ENCODE measurements at regions not wholly inside any gene's neighbourhood (a gene's known extent, or its start where the extent isn't known, plus 50 kb on each side); places are given as distances from the start of the nearest gene placed in this dataset.

GRCh38 chr1:217004776-217005436, 281.7 kb upstream of the ESRRG start (continued):
- TF ChIP-seq DEAF1 (CRISPR knock-in tag; IDR thresholded peaks at IDR 0.05): no peak
- no peak for TF ChIP-seq CBFB (CRISPR knock-in tag; IDR thresholded peaks at IDR 0.05)
- no peak for TF ChIP-seq ZC3H8 (IDR thresholded peaks at IDR 0.05)

GRCh38 chr1:217003355-217003754, 280.1 kb upstream of the ESRRG start:
- ATAC-seq (no peak), FAIRE-seq (no peak), DNase-seq (ENCODE audit: extremely low read depth in 1 of 4, low spot score in 3 of 4) (no peak)
- no peaks in the 10 kb centered on the region for H4K20me1 ChIP-seq (replicated peaks; ENCODE audit: control insufficient read depth, insufficient read depth, low read length)
- BruUV-seq (replicated peaks): no TSS peak
- ChIA-PET POLR2A (no interaction called here), CTCF (ENCODE audit: low intra/inter-chr PET ratio) (no interaction called here)
- H3K4me1 ChIP-seq (replicated peaks in 1 of 2; ENCODE audit: control insufficient read depth in 2 of 2, insufficient read depth in 2 of 2, low read length in 2 of 2): no peaks in the 10 kb centered on the region
- no peak overlapping the region for H3K27ac ChIP-seq (ENCODE audit: extremely low read depth, low read depth, low read length)
- H3K9ac ChIP-seq (ENCODE audit: insufficient read depth in 1 of 2, low read depth in 2 of 2, low read length in 2 of 2): no peak overlapping the region
- 0 out of 2 replicates have a peak, but pooled peaks have one; percentile 29 for TF ChIP-seq SAFB (IDR thresholded peaks at IDR 0.05; ENCODE audit: borderline replicate concordance, low read depth, low read length)
- no peak for TF ChIP-seq ZNF655 (CRISPR knock-in tag; IDR thresholded peaks at IDR 0.05)
- peak; percentile 92 for TF ChIP-seq DACH1 (IDR thresholded peaks at IDR 0.05; ENCODE audit: partially characterized antibody)
- no peak for TF ChIP-seq ZBTB1 (CRISPR knock-in tag; IDR thresholded peaks at IDR 0.05; ENCODE audit: borderline replicate concordance, low read depth)
- no peaks in the 10 kb centered on the region for H3K79me2 ChIP-seq (ENCODE audit: control insufficient read depth, insufficient read depth, low read length)
- in situ Hi-C loops (cut with MboI) (no loop called here), intact Hi-C loops (cut with micrococcal nuclease) (no loop called here)
- no peaks in the 10 kb centered on the region for H3K9me1 ChIP-seq (ENCODE audit: control insufficient read depth, insufficient read depth, low read length)
- H2AFZ ChIP-seq (ENCODE audit: low read depth, low read length): no peak overlapping the region
- H3K9me3 ChIP-seq (replicated peaks; ENCODE audit: control insufficient read depth, insufficient read depth, low read depth, low read length): no peaks in the 10 kb centered on the region
- WGBS (ENCODE audit: insufficient coverage, low coverage, missing lambda C conversion rate): 0% methylated on average over 1 of the region's 1 CpG
- no peaks in the 10 kb centered on the region for H3K27me3 ChIP-seq (ENCODE audit: control insufficient read depth in 2 of 2, insufficient read depth in 2 of 2, low read length in 2 of 2)
- no peaks in the 10 kb centered on the region for H3K36me3 ChIP-seq (ENCODE audit: control insufficient read depth, insufficient read depth, low read length)
- H3K4me2 ChIP-seq (ENCODE audit: insufficient read depth, low read length): no peak overlapping the region
- no peak overlapping the region for H3K4me3 ChIP-seq
